C4-2B (cell line): ENCODE measurements at regions not wholly inside any gene's neighbourhood (a gene's known extent, or its start where the extent isn't known, plus 50 kb on each side); places are given as distances from the start of the nearest gene placed in this dataset.

Experiments
- ZFX ChIP-seq: fragments of 450-650 bp; IDR thresholded peaks from 2 replicates; pipeline ENCODE4 v1.6.1; 2017
- TF ChIP-seq, protein P1 (sequence below): fragments of 450-650 bp; conservative IDR thresholded peaks from 2 replicates; pipeline ENCODE4 v1.5.1; 2017; ENCODE audit warnings: mild to moderate bottlenecking

DNA sequence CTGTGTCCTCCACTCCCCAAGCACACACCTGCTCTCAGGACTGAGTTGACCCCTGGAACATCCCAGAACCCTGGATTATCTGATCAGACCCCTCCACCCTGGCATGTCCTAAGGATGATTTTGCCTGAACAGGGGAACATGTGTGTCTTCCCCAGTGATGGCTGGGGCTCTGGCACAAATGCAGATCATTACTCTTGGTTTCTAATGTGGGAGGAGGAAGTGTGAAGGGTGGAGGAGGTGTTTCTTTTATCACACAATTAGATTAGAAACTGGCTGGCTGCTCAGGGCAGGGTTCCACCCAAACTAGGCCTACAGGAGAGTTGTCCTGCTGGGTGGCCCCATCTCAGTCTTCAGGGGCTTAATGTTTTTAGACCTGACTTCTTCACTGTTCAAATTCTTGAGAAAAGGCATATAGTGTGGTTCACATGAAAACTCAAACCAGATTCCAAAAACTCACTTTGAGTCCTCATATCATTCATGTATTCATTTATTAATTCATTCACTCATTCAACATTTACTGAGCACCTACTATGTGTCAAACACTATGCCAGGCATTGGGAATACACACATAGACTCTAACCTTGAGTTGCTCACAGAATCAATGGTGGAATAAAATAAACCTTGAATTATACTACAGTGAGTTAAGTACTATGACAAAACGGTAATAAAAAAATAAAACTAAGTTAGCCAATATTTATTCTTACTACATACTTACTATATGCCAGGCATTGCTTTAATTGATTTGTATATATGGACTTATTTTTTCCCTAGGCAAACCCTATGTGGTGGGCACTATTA, 221.8 kb upstream of the JUN start:
- TF ChIP-seq, protein P1, sequence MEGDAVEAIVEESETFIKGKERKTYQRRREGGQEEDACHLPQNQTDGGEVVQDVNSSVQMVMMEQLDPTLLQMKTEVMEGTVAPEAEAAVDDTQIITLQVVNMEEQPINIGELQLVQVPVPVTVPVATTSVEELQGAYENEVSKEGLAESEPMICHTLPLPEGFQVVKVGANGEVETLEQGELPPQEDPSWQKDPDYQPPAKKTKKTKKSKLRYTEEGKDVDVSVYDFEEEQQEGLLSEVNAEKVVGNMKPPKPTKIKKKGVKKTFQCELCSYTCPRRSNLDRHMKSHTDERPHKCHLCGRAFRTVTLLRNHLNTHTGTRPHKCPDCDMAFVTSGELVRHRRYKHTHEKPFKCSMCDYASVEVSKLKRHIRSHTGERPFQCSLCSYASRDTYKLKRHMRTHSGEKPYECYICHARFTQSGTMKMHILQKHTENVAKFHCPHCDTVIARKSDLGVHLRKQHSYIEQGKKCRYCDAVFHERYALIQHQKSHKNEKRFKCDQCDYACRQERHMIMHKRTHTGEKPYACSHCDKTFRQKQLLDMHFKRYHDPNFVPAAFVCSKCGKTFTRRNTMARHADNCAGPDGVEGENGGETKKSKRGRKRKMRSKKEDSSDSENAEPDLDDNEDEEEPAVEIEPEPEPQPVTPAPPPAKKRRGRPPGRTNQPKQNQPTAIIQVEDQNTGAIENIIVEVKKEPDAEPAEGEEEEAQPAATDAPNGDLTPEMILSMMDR: no peak
- no peak for TF ChIP-seq ZFX
